Neuronal stem cell (in vitro differentiated cells): ENCODE measurements at regions not wholly inside any gene's neighbourhood (a gene's known extent, or its start where the extent isn't known, plus 50 kb on each side); places are given as distances from the start of the nearest gene placed in this dataset.

Experiments used
- DNase-seq: peaks from one replicate; pipeline ENCODE4 v3.0.0-alpha.2; 2013; ENCODE audit warnings: low spot score
- H2AFZ ChIP-seq: one replicate; pipeline ENCODE4 v1.6.1; 2013; ENCODE audit warnings: mild to moderate bottlenecking, low read length, inconsistent platforms
- H2AK5ac ChIP-seq: 2 replicates; pipeline ENCODE4 v1.6.1; 2013; ENCODE audit warnings: low read depth, mild to moderate bottlenecking, inconsistent platforms, low read length, moderate library complexity, mixed read lengths
- H2BK120ac ChIP-seq: 2 replicates; pipeline ENCODE4 v1.6.1; 2013; ENCODE audit warnings: low read depth, mild to moderate bottlenecking, inconsistent platforms, low read length, moderate library complexity, mixed read lengths
- H2BK12ac ChIP-seq: one replicate; pipeline ENCODE4 v1.6.1; 2013; ENCODE audit warnings: low read length, inconsistent platforms
- H2BK15ac ChIP-seq: 2 replicates; pipeline ENCODE4 v1.6.1; 2013; ENCODE audit warnings: mild to moderate bottlenecking, low read length, inconsistent platforms, mixed read lengths
- H2BK5ac ChIP-seq: one replicate; pipeline ENCODE4 v1.6.1; 2013; ENCODE audit warnings: inconsistent platforms, mild to moderate bottlenecking, low read length, moderate library complexity
- H3K14ac ChIP-seq: one replicate; pipeline ENCODE4 v1.6.1; 2013; ENCODE audit warnings: low read length, inconsistent platforms
- H3K18ac ChIP-seq: 2 replicates; pipeline ENCODE4 v1.6.1; 2013; ENCODE audit warnings: low read length, inconsistent platforms
- H3K23ac ChIP-seq: 2 replicates; pipeline ENCODE4 v1.6.1; 2013; ENCODE audit warnings: low read depth, mild to moderate bottlenecking, mixed read lengths, low read length, inconsistent platforms; ENCODE audit not compliant: poor library complexity
- H3K27ac ChIP-seq: replicated peaks from 3 replicates; pipeline ENCODE4 v1.5.1; 2013; ENCODE audit warnings: low read length, inconsistent platforms
- H3K27me3 ChIP-seq, 3 experiments: 2 replicates each; pipeline ENCODE4 v1.6.1; 2013; ENCODE audit warnings: low read length in 3 of 3, mild to moderate bottlenecking in 2 of 3, inconsistent platforms in 1 of 3, low read depth in 1 of 3, mixed read lengths in 1 of 3, moderate library complexity in 1 of 3; ENCODE audit not compliant: control insufficient read depth in 3 of 3, insufficient read depth in 3 of 3
- H3K36me3 ChIP-seq, 2 donors: replicated peaks in 1 of 2; 2 replicates each; pipeline ENCODE4 v1.6.1; 2013; ENCODE audit warnings: low read length in 2 of 2; ENCODE audit not compliant: control insufficient read depth in 2 of 2, insufficient read depth in 2 of 2
- H3K4ac ChIP-seq: 2 replicates; pipeline ENCODE4 v1.6.1; 2013; ENCODE audit warnings: inconsistent platforms, mild to moderate bottlenecking, low read length, moderate library complexity
- H3K4me1 ChIP-seq, 2 donors: 1 replicate in 1 of 2; 2 replicates in 1 of 2; pipeline ENCODE4 v1.6.1; 2013; ENCODE audit warnings: low read length in 2 of 2, low read depth in 1 of 2; ENCODE audit not compliant: control insufficient read depth in 2 of 2, insufficient read depth in 1 of 2
- H3K4me2 ChIP-seq: one replicate; pipeline ENCODE4 v1.6.1; 2013; ENCODE audit warnings: mild to moderate bottlenecking, low read length, inconsistent platforms; ENCODE audit not compliant: insufficient read depth, poor library complexity, severe bottlenecking
- H3K4me3 ChIP-seq, 2 donors: 2 replicates each; pipeline ENCODE4 v1.5.1; 2013; ENCODE audit warnings: low read length in 2 of 2, mild to moderate bottlenecking in 2 of 2, inconsistent platforms in 1 of 2, moderate library complexity in 1 of 2
- H3K79me1 ChIP-seq: one replicate; pipeline ENCODE4 v1.6.1; 2013; ENCODE audit warnings: low read depth, mild to moderate bottlenecking, inconsistent platforms, low read length, moderate library complexity
- H3K9ac ChIP-seq: one replicate; pipeline ENCODE4 v1.6.1; 2013; ENCODE audit warnings: mild to moderate bottlenecking, low read depth, low read length, inconsistent platforms; ENCODE audit not compliant: poor library complexity
- H3K9me3 ChIP-seq, 2 donors: replicated peaks in 1 of 2; 2 replicates each; pipeline versions ENCODE3 to v1.6.1; 2013; ENCODE audit warnings: low read length in 2 of 2, mild to moderate bottlenecking in 2 of 2, inconsistent platforms in 1 of 2, low read depth in 1 of 2, mixed read lengths in 1 of 2, moderate library complexity in 1 of 2; ENCODE audit not compliant: control insufficient read depth in 2 of 2, insufficient read depth in 1 of 2
- H4K8ac ChIP-seq: one replicate; pipeline ENCODE4 v1.6.1; 2013; ENCODE audit warnings: low read depth, mild to moderate bottlenecking, inconsistent platforms, low read length, moderate library complexity
- H4K91ac ChIP-seq: one replicate; pipeline ENCODE4 v1.6.1; 2013; ENCODE audit warnings: low read length, low read depth, mild to moderate bottlenecking, inconsistent platforms; ENCODE audit not compliant: poor library complexity
- WGBS, 2 donors: extraction: QIAGEN DNeasy Blood & Tissue Kit; methylation state at CpG; one replicate each; pipeline ENCODE4 v1.1.7; 2013; ENCODE audit warnings: missing lambda C conversion rate in 2 of 2, mixed read lengths in 1 of 2; ENCODE audit not compliant: insufficient read length in 2 of 2, insufficient replicate concordance in 1 of 2; ENCODE audit errors: extremely low coverage in 2 of 2; 5-methylcytosine and 5-hydroxymethylcytosine counted together

- no peak overlapping the region for H4K91ac ChIP-seq
- H2BK5ac ChIP-seq, result no peak overlapping the region
- H3K9ac ChIP-seq, result no peak overlapping the region
- no peak overlapping the region for H3K4me3 ChIP-seq
- no peak overlapping the region for H2AFZ ChIP-seq
- H3K4me2 ChIP-seq, result no peak overlapping the region
- H2BK15ac ChIP-seq, result no peak overlapping the region
- H2BK12ac ChIP-seq, result no peak overlapping the region
- H2AK5ac ChIP-seq, result no peak overlapping the region
- no peaks in the 10 kb centered on the region for H3K27me3 ChIP-seq
- H3K9me3 ChIP-seq, result no peaks in the 10 kb centered on the region
- no CpG with 5 or more reads among the region's 1 CpG for WGBS, 2 donors
- no peak overlapping the region for H3K23ac ChIP-seq
- no peaks in the 10 kb centered on the region for H3K79me1 ChIP-seq
- DNase-seq, result no peak
- H3K36me3 ChIP-seq, result no peaks in the 10 kb centered on the region
- H3K27ac ChIP-seq, result no peak overlapping the region
- H3K4me1 ChIP-seq, result no peaks in the 10 kb centered on the region
- no peak overlapping the region for H3K4ac ChIP-seq
- H3K18ac ChIP-seq, result no peak overlapping the region
- H2BK120ac ChIP-seq, result no peak overlapping the region
- H3K14ac ChIP-seq, result no peak overlapping the region
- no peak overlapping the region for H4K8ac ChIP-seq
These were observed 732.6 kb downstream of the ROBO2 start for GRCh38 chr3:77772459-77772858.

GRCh38 chr3:77773084-77773483, 733.2 kb downstream of the ROBO2 start:
- H3K4me2 ChIP-seq, result no peak overlapping the region
- no peak overlapping the region for H2BK15ac ChIP-seq
- no peak overlapping the region for H2BK12ac ChIP-seq
- WGBS, 2 donors, result no CpG with 5 or more reads among the region's 3 CpGs
- H3K9ac ChIP-seq, result no peak overlapping the region
- no peak overlapping the region for H3K4ac ChIP-seq
- no peak overlapping the region for H3K18ac ChIP-seq
- H2AFZ ChIP-seq, result no peak overlapping the region
- H3K4me1 ChIP-seq, result no peaks in the 10 kb centered on the region
- H4K91ac ChIP-seq, result no peak overlapping the region
- H3K23ac ChIP-seq, result no peak overlapping the region
- no peak overlapping the region for H3K14ac ChIP-seq
- H3K79me1 ChIP-seq, result no peaks in the 10 kb centered on the region
- H3K36me3 ChIP-seq, result no peaks in the 10 kb centered on the region
- H2AK5ac ChIP-seq, result no peak overlapping the region
- no peak overlapping the region for H2BK120ac ChIP-seq
- H3K27ac ChIP-seq, result no peak overlapping the region
- no peaks in the 10 kb centered on the region for H3K9me3 ChIP-seq
- no peaks in the 10 kb centered on the region for H3K27me3 ChIP-seq
- H4K8ac ChIP-seq, result no peak overlapping the region
- H3K4me3 ChIP-seq, result no peak overlapping the region
- no peak for DNase-seq
- no peak overlapping the region for H2BK5ac ChIP-seq

GRCh38 chr3:77780278-77780996, 740.5 kb downstream of the ROBO2 start:
- no peaks in the 10 kb centered on the region for H3K27me3 ChIP-seq
- no peak overlapping the region for H3K14ac ChIP-seq
- no CpG with 5 or more reads among the region's 5 CpGs for WGBS, 2 donors
- no peak for DNase-seq
- H2BK15ac ChIP-seq, result no peak overlapping the region
- H3K9me3 ChIP-seq, result no peaks in the 10 kb centered on the region
- no peak overlapping the region for H2AFZ ChIP-seq
- peaks cover 0 to 3% of the 10 kb centered on the region in 2 donors for H3K4me1 ChIP-seq
- no peak overlapping the region for H3K4ac ChIP-seq
- no peak overlapping the region for H3K23ac ChIP-seq
- H3K4me2 ChIP-seq, result no peak overlapping the region
- H4K8ac ChIP-seq, result no peak overlapping the region
- no peaks in the 10 kb centered on the region for H3K36me3 ChIP-seq
- H2AK5ac ChIP-seq, result no peak overlapping the region
- no peak overlapping the region for H2BK120ac ChIP-seq
- no peak overlapping the region for H3K4me3 ChIP-seq
- no peak overlapping the region for H2BK12ac ChIP-seq
- H3K27ac ChIP-seq, result no peak overlapping the region
- H3K9ac ChIP-seq, result no peak overlapping the region
- no peak overlapping the region for H4K91ac ChIP-seq
- no peak overlapping the region for H2BK5ac ChIP-seq
- H3K79me1 ChIP-seq, result no peaks in the 10 kb centered on the region
- no peak overlapping the region for H3K18ac ChIP-seq

GRCh38 chr3:77786216-77786615, 746.3 kb downstream of the ROBO2 start:
- no peaks in the 10 kb centered on the region for H3K9me3 ChIP-seq
- H3K18ac ChIP-seq, result no peak overlapping the region
- H3K27ac ChIP-seq, result no peak overlapping the region
- peaks cover 0 to 3% of the 10 kb centered on the region in 2 donors for H3K4me1 ChIP-seq
- H3K36me3 ChIP-seq, result no peaks in the 10 kb centered on the region
- no peak overlapping the region for H3K14ac ChIP-seq
- no peak overlapping the region for H3K4me2 ChIP-seq
- H2BK5ac ChIP-seq, result no peak overlapping the region
- DNase-seq, result no peak
- H3K4ac ChIP-seq, result no peak overlapping the region
- no peak overlapping the region for H2AFZ ChIP-seq
- H3K4me3 ChIP-seq, result no peak overlapping the region
- no CpG with 5 or more reads among the region's 1 CpG for WGBS, 2 donors
- no peak overlapping the region for H4K8ac ChIP-seq
- H3K23ac ChIP-seq, result no peak overlapping the region
- no peak overlapping the region for H2AK5ac ChIP-seq
- H4K91ac ChIP-seq, result no peak overlapping the region
- no peak overlapping the region for H2BK15ac ChIP-seq
- H2BK12ac ChIP-seq, result no peak overlapping the region
- no peaks in the 10 kb centered on the region for H3K79me1 ChIP-seq
- H3K27me3 ChIP-seq, result no peaks in the 10 kb centered on the region
- no peak overlapping the region for H2BK120ac ChIP-seq
- no peak overlapping the region for H3K9ac ChIP-seq
